ENCODE measurements at regions not wholly inside any gene's neighbourhood (a gene's known extent, or its start where the extent isn't known, plus 50 kb on each side); places are given as distances from the start of the nearest gene placed in this dataset.

- Mint-ChIP-seq H3K27ac (no peak overlapping the region), H3K9me3 (no peaks in the 10 kb centered on the region), H3K36me3 (no peaks in the 10 kb centered on the region), H3K4me3 (peak overlapping the region in 1 of 8 donors; percentile 42), H3K27me3 (no peaks in the 10 kb centered on the region), H3K4me1 (no peaks in the 10 kb centered on the region)
- ATAC-seq (ENCODE audit: low read depth in 2 of 2) (no peak), DNase-seq (no peak)
These were observed 192.4 kb downstream of the SIPA1L2 start for GRCh38 chr1:232437510-232437909.

- Mint-ChIP-seq H3K4me3 (no peak overlapping the region), H3K27ac (no peak overlapping the region), H3K27me3 (no peaks in the 10 kb centered on the region), H3K36me3 (no peaks in the 10 kb centered on the region), H3K9me3 (no peaks in the 10 kb centered on the region), H3K4me1 (no peaks in the 10 kb centered on the region)
- DNase-seq (no peak), ATAC-seq (ENCODE audit: low read depth in 2 of 2) (no peak)
These were observed 194.2 kb downstream of the SIPA1L2 start for GRCh38 chr1:232435729-232436128.

- Mint-ChIP-seq H3K4me1 (no peaks in the 10 kb centered on the region), H3K9me3 (no peaks in the 10 kb centered on the region), H3K27me3 (no peaks in the 10 kb centered on the region), H3K27ac (no peak overlapping the region), H3K36me3 (no peaks in the 10 kb centered on the region), H3K4me3 (no peak overlapping the region)
- DNase-seq, result no peak
- ATAC-seq (ENCODE audit: low read depth in 2 of 2), result no peak
These were observed 197.6 kb downstream of the SIPA1L2 start for GRCh38 chr1:232432313-232432712.

- Mint-ChIP-seq H3K4me1 (no peaks in the 10 kb centered on the region), H3K27me3 (no peaks in the 10 kb centered on the region), H3K27ac (no peak overlapping the region), H3K4me3 (no peak overlapping the region), H3K36me3 (no peaks in the 10 kb centered on the region), H3K9me3 (no peaks in the 10 kb centered on the region)
- no peak for ATAC-seq (ENCODE audit: low read depth in 2 of 2)
- no peak for DNase-seq
These were observed 198.2 kb downstream of the SIPA1L2 start for GRCh38 chr1:232431748-232432147.

- Mint-ChIP-seq H3K9me3 (no peaks in the 10 kb centered on the region), H3K27me3 (no peaks in the 10 kb centered on the region), H3K4me1 (no peaks in the 10 kb centered on the region), H3K27ac (no peak overlapping the region), H3K36me3 (no peaks in the 10 kb centered on the region), H3K4me3 (no peak overlapping the region)
- no peak for ATAC-seq (ENCODE audit: low read depth in 2 of 2)
- no peak for DNase-seq
These were observed 198.6 kb downstream of the SIPA1L2 start for GRCh38 chr1:232431326-232431725.

- no peaks in the 10 kb centered on the region for H3K36me3 Mint-ChIP-seq
- no peak for DNase-seq
- H3K9me3 Mint-ChIP-seq, result no peaks in the 10 kb centered on the region
- H3K27ac Mint-ChIP-seq, result no peak overlapping the region
- no peaks in the 10 kb centered on the region for H3K4me1 Mint-ChIP-seq
- ATAC-seq (ENCODE audit: low read depth in 2 of 2), result no peak
- no peak overlapping the region for H3K4me3 Mint-ChIP-seq
- no peaks in the 10 kb centered on the region for H3K27me3 Mint-ChIP-seq
These were observed 199.5 kb downstream of the SIPA1L2 start for GRCh38 chr1:232430467-232430866.

GRCh38 chr1:232428786-232429530 lies 201.0 kb downstream of the SIPA1L2 start:
- DNase-seq (no peak), ATAC-seq (ENCODE audit: low read depth in 2 of 2) (no peak)
- peak overlapping the region in 1 of 6 donors; percentile 24 for H3K27ac Mint-ChIP-seq
- no peak overlapping the region for H3K4me3 Mint-ChIP-seq
- H3K36me3 Mint-ChIP-seq, result no peaks in the 10 kb centered on the region
- no peaks in the 10 kb centered on the region for H3K4me1 Mint-ChIP-seq
- no peaks in the 10 kb centered on the region for H3K9me3 Mint-ChIP-seq
- no peaks in the 10 kb centered on the region for H3K27me3 Mint-ChIP-seq

- no peaks in the 10 kb centered on the region for H3K9me3 Mint-ChIP-seq
- no peak for ATAC-seq (ENCODE audit: low read depth in 2 of 2)
- H3K4me3 Mint-ChIP-seq, result no peak overlapping the region
- H3K4me1 Mint-ChIP-seq, result no peaks in the 10 kb centered on the region
- no peak for DNase-seq
- no peak overlapping the region for H3K27ac Mint-ChIP-seq
- H3K27me3 Mint-ChIP-seq, result no peaks in the 10 kb centered on the region
- no peaks in the 10 kb centered on the region for H3K36me3 Mint-ChIP-seq
These were observed 201.8 kb downstream of the SIPA1L2 start for GRCh38 chr1:232428036-232428645.

- Mint-ChIP-seq H3K36me3 (no peaks in the 10 kb centered on the region), H3K9me3 (no peaks in the 10 kb centered on the region), H3K4me1 (no peaks in the 10 kb centered on the region), H3K27ac (no peak overlapping the region), H3K4me3 (no peak overlapping the region), H3K27me3 (no peaks in the 10 kb centered on the region)
- DNase-seq (no peak), ATAC-seq (ENCODE audit: low read depth in 2 of 2) (no peak)
These were observed 203.1 kb downstream of the SIPA1L2 start for GRCh38 chr1:232426801-232427200.

GRCh38 chr1:232425421-232425820 lies 204.5 kb downstream of the SIPA1L2 start:
- Mint-ChIP-seq H3K27ac (no peak overlapping the region), H3K36me3 (no peaks in the 10 kb centered on the region), H3K4me1 (no peaks in the 10 kb centered on the region), H3K27me3 (no peaks in the 10 kb centered on the region), H3K9me3 (no peaks in the 10 kb centered on the region), H3K4me3 (no peak overlapping the region)
- no peak for DNase-seq
- ATAC-seq (ENCODE audit: low read depth in 2 of 2), result no peak

- H3K9me3 Mint-ChIP-seq, result no peaks in the 10 kb centered on the region
- H3K4me1 Mint-ChIP-seq, result no peaks in the 10 kb centered on the region
- DNase-seq (no peak), ATAC-seq (ENCODE audit: low read depth in 2 of 2) (no peak)
- H3K27ac Mint-ChIP-seq, result no peak overlapping the region
- H3K4me3 Mint-ChIP-seq, result no peak overlapping the region
- no peaks in the 10 kb centered on the region for H3K27me3 Mint-ChIP-seq
- H3K36me3 Mint-ChIP-seq, result no peaks in the 10 kb centered on the region
These were observed 206.3 kb downstream of the SIPA1L2 start for GRCh38 chr1:232423591-232423990.

GRCh38 chr1:232422898-232423297 lies 207.0 kb downstream of the SIPA1L2 start:
- no peak overlapping the region for H3K4me3 Mint-ChIP-seq
- H3K27ac Mint-ChIP-seq, result no peak overlapping the region
- H3K36me3 Mint-ChIP-seq, result no peaks in the 10 kb centered on the region
- peaks cover 0 to 3% (median 0%) of the 10 kb centered on the region in 3 donors for H3K27me3 Mint-ChIP-seq
- ATAC-seq (ENCODE audit: low read depth in 2 of 2), result no peak
- no peaks in the 10 kb centered on the region for H3K9me3 Mint-ChIP-seq
- H3K4me1 Mint-ChIP-seq, result no peaks in the 10 kb centered on the region
- DNase-seq, result no peak

GRCh38 chr1:232422098-232422497 lies 207.8 kb downstream of the SIPA1L2 start:
- H3K4me3 Mint-ChIP-seq, result no peak overlapping the region
- H3K27me3 Mint-ChIP-seq, result peaks cover 0 to 4% (median 0%) of the 10 kb centered on the region in 3 donors
- H3K4me1 Mint-ChIP-seq, result no peaks in the 10 kb centered on the region
- no peaks in the 10 kb centered on the region for H3K36me3 Mint-ChIP-seq
- no peak for DNase-seq
- H3K9me3 Mint-ChIP-seq, result no peaks in the 10 kb centered on the region
- no peak overlapping the region for H3K27ac Mint-ChIP-seq
- ATAC-seq (ENCODE audit: low read depth in 2 of 2), result no peak

- DNase-seq (no peak), ATAC-seq (ENCODE audit: low read depth in 2 of 2) (no peak)
- no peaks in the 10 kb centered on the region for H3K36me3 Mint-ChIP-seq
- no peak overlapping the region for H3K4me3 Mint-ChIP-seq
- H3K27me3 Mint-ChIP-seq, result peaks cover 0 to 4% (median 0%) of the 10 kb centered on the region in 3 donors
- no peak overlapping the region for H3K27ac Mint-ChIP-seq
- no peaks in the 10 kb centered on the region for H3K4me1 Mint-ChIP-seq
- no peaks in the 10 kb centered on the region for H3K9me3 Mint-ChIP-seq
These were observed 208.7 kb downstream of the SIPA1L2 start for GRCh38 chr1:232421143-232421796.

All from naive B cell (primary cell).